Ishikawa (cell line): ENCODE measurements at regions not wholly inside any gene's neighbourhood (a gene's known extent, or its start where the extent isn't known, plus 50 kb on each side); places are given as distances from the start of the nearest gene placed in this dataset.

Experiments used
- CEBPB ChIP-seq: IDR thresholded peaks from 2 replicates; pipeline ENCODE4 v1.6.1; 2012
- CREB1 ChIP-seq: IDR thresholded peaks from 2 replicates; pipeline ENCODE4 v1.6.1; 2012; ENCODE audit warnings: low read depth
- EGR1 ChIP-seq: IDR thresholded peaks from 2 replicates; pipeline ENCODE4 v1.6.1; 2012
- EP300 ChIP-seq: IDR thresholded peaks from 2 replicates; pipeline ENCODE4 v1.6.1; 2012; ENCODE audit warnings: borderline replicate concordance
- FOXM1 ChIP-seq: IDR thresholded peaks from 2 replicates; pipeline ENCODE4 v1.6.1; 2012; ENCODE audit warnings: low read depth, borderline replicate concordance
- MAX ChIP-seq: IDR thresholded peaks from 2 replicates; pipeline ENCODE4 v1.6.1; 2012
- NFIC ChIP-seq: IDR thresholded peaks from 2 replicates; pipeline ENCODE4 v1.6.1; 2012
- RAD21 ChIP-seq: IDR thresholded peaks from 2 replicates; pipeline ENCODE4 v1.6.1; 2012; ENCODE audit warnings: low read depth
- REST ChIP-seq: IDR thresholded peaks from 2 replicates; pipeline ENCODE4 v1.6.1; 2012; ENCODE audit warnings: low read depth, mild to moderate bottlenecking
- TAF1 ChIP-seq: IDR thresholded peaks from 2 replicates; pipeline ENCODE4 v1.6.1; 2012; ENCODE audit warnings: low read depth, mild to moderate bottlenecking
- TCF12 ChIP-seq: IDR thresholded peaks from 2 replicates; pipeline ENCODE4 v1.6.1; 2012; ENCODE audit warnings: low read depth
- TEAD4 ChIP-seq: IDR thresholded peaks from 2 replicates; pipeline ENCODE4 v1.6.1; 2012
- USF1 ChIP-seq: IDR thresholded peaks from 2 replicates; pipeline ENCODE4 v1.6.1; 2012
- YY1 ChIP-seq: IDR thresholded peaks from 2 replicates; pipeline ENCODE4 v1.6.1; 2012; ENCODE audit warnings: low read depth
- ZBTB7A ChIP-seq: IDR thresholded peaks from 2 replicates; pipeline ENCODE4 v1.6.1; 2012; ENCODE audit warnings: low read depth

DNA sequence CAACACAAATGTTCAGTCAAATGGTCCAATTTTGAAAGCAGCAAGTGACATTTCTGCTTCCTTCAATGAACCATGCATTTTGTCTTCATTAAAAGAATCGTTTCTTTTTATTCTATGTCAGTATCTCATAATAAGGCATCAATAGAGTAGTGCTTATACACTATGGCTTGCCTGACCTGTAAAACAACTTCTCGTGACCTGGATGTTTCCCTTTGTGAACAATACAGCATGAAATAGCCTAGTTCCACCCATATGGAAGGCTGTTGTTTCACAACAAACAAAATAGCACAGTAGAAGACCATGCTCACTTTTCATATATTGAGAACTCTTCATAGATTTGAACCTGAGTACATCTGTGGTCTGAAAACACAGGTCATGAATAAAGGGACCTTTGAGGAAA lies 104.3 kb upstream of the PIK3C3 start:
- TF ChIP-seq REST (no peak), YY1 (no peak), EGR1 (no peak), RAD21 (no peak), MAX (no peak), ZBTB7A (no peak), TAF1 (no peak), USF1 (no peak), TEAD4 (no peak), FOXM1 (no peak), CEBPB (no peak), EP300 (no peak)

DNA sequence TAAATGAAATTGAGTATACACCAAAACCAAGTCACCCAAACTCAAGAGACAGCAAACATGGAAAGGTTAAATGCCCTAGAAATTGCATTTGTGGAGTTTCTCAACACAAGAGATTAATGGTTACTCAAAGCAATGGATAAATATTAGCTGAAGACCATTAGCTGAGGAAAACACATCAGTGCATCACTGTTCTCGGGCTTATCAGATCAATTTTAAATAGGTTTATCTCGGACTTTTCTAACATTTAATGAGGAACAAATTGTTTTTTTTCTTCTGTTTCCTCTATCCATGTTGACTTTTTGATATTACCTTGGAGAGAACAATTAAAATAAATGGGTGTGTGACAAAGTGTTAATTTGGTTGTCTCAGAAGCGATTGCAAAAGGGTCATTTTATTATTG lies 105.4 kb upstream of the PIK3C3 start:
- TF ChIP-seq NFIC (no peak), EGR1 (no peak), REST (no peak), YY1 (no peak), MAX (no peak), USF1 (no peak), CEBPB (no peak), ZBTB7A (no peak), TEAD4 (no peak), EP300 (no peak)

GRCh38 chr18:41845563-41845962 lies 109.5 kb upstream of the PIK3C3 start:
- TF ChIP-seq ZBTB7A = no peak
- TF ChIP-seq NFIC = no peak
- TF ChIP-seq RAD21 = no peak
- no peak for TF ChIP-seq REST
- no peak for TF ChIP-seq MAX
- no peak for TF ChIP-seq TEAD4
- TF ChIP-seq FOXM1 = no peak
- TF ChIP-seq EGR1 = no peak
- no peak for TF ChIP-seq TAF1
- TF ChIP-seq CEBPB = no peak
- TF ChIP-seq TCF12 = no peak
- TF ChIP-seq CREB1 = no peak
- no peak for TF ChIP-seq YY1
- no peak for TF ChIP-seq EP300
- no peak for TF ChIP-seq USF1

GRCh38 chr18:41842886-41843285 lies 112.1 kb upstream of the PIK3C3 start:
- TF ChIP-seq REST = no peak
